Stimulated activated CD8-positive, alpha-beta memory T cell treated with anti-CD3 and anti-CD28 coated beads, Interleukin-4, amount 100 ng/mL, for 24 hours (primary cell): ENCODE measurements at regions not wholly inside any gene's neighbourhood (a gene's known extent, or its start where the extent isn't known, plus 50 kb on each side); places are given as distances from the start of the nearest gene placed in this dataset.

Source experiments
- DNase-seq: peaks from one replicate; pipeline ENCODE4 v3.0.0-alpha.2; 2020; ENCODE audit warnings: low read depth

GRCh38 chr5:124315741-124316415 is 430.6 kb downstream of the ZNF608 start:
- no peak for DNase-seq

- no peak for DNase-seq
Measured at GRCh38 chr5:124310453-124310852, 436.0 kb downstream of the ZNF608 start.

GRCh38 chr5:124309241-124309980 is 437.0 kb downstream of the ZNF608 start:
- DNase-seq, result no peak

GRCh38 chr5:124303366-124303765 is 443.1 kb downstream of the ZNF608 start:
- DNase-seq, result no peak

- DNase-seq, result no peak
Measured at GRCh38 chr5:124302533-124302932, 443.9 kb downstream of the ZNF608 start.

GRCh38 chr5:124301850-124302249 is 444.6 kb downstream of the ZNF608 start:
- no peak for DNase-seq

- DNase-seq, result no peak
Measured at GRCh38 chr5:124300815-124301621, 445.4 kb downstream of the ZNF608 start.

GRCh38 chr5:124297826-124298225 is 448.6 kb downstream of the ZNF608 start:
- no peak for DNase-seq

- DNase-seq, result no peak
Measured at GRCh38 chr5:124292322-124292855, 454.1 kb downstream of the ZNF608 start.

GRCh38 chr5:124289641-124290311 is 456.7 kb downstream of the ZNF608 start:
- DNase-seq, result no peak

GRCh38 chr5:124289130-124289529 is 457.3 kb downstream of the ZNF608 start:
- DNase-seq, result no peak

GRCh38 chr5:124287813-124288212 is 458.6 kb downstream of the ZNF608 start:
- no peak for DNase-seq

GRCh38 chr5:124285733-124286132 is 460.7 kb downstream of the ZNF608 start:
- no peak for DNase-seq

- no peak for DNase-seq
Measured at GRCh38 chr5:124285071-124285470, 461.4 kb downstream of the ZNF608 start.

GRCh38 chr5:124283031-124283430 is 463.4 kb downstream of the ZNF608 start:
- DNase-seq, result no peak

- no peak for DNase-seq
Measured at GRCh38 chr5:124280079-124280478, 466.4 kb downstream of the ZNF608 start.

- DNase-seq, result no peak
Measured at GRCh38 chr5:124279146-124279876, 467.1 kb downstream of the ZNF608 start.

GRCh38 chr5:124278636-124279035 is 467.8 kb downstream of the ZNF608 start:
- no peak for DNase-seq

GRCh38 chr5:124277767-124278545 is 468.5 kb downstream of the ZNF608 start:
- no peak for DNase-seq

- no peak for DNase-seq
Measured at GRCh38 chr5:124276166-124276565, 470.3 kb downstream of the ZNF608 start.
